ENCODE measurements at regions not wholly inside any gene's neighbourhood (a gene's known extent, or its start where the extent isn't known, plus 50 kb on each side); places are given as distances from the start of the nearest gene placed in this dataset.
A peak's percentile ranks its signal among the peaks of the same experiment; 100 is the strongest.

DNA sequence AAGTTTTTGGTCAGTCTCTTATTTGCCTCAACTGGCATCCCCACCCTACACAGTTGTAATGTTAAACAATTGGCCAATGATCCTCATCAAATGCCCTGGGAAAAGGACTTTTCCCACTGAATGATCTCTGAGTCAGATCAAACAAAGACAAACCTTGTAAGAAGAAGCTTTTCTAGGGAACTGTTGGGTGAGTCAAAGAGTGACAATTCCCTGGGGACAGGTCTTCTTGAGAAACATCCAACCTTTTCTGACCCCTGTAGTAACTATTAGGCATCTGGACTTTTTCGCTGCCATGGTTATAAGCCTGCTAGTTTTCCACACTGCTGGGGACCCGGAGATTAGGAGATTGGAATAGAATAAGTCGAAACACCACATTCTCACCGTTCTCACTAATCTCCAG is 789.8 kb upstream of the API5 start:
- Histone ChIP-seq H3K4me3 (ENCODE audit: low read depth, low read length) (no peak overlapping the region), H3K9ac (ENCODE audit: low read length) (no peak overlapping the region), H3K36me3 (ENCODE audit: control insufficient read depth in 1 of 2, insufficient read depth in 2 of 2, low read length in 2 of 2) (no peaks in the 10 kb centered on the region), H2BK12ac (ENCODE audit: low read length) (no peak overlapping the region), H2BK5ac (ENCODE audit: low read depth, low read length, poor library complexity) (no peak overlapping the region), H3K14ac (ENCODE audit: low read length) (no peak overlapping the region), H2AK5ac (ENCODE audit: low read length) (no peak overlapping the region), H3K23ac (ENCODE audit: low read length) (no peak overlapping the region), H4K12ac (ENCODE audit: low read depth, low read length) (no peak overlapping the region), H3K4me1 (ENCODE audit: control insufficient read depth in 1 of 2, insufficient read depth in 2 of 2, low read length in 2 of 2) (no peaks in the 10 kb centered on the region), H3K27ac (ENCODE audit: low read depth, low read length) (no peak overlapping the region), H2AFZ (ENCODE audit: insufficient read depth, low read length, poor library complexity) (no peak overlapping the region), H3K79me2 (ENCODE audit: control insufficient read depth, insufficient read depth, low read length, poor library complexity) (no peaks in the 10 kb centered on the region), H3K4ac (ENCODE audit: low read depth, low read length) (no peak overlapping the region), H2BK120ac (ENCODE audit: insufficient read depth, low read length, poor library complexity) (no peak overlapping the region), H4K8ac (ENCODE audit: low read depth, low read length) (no peak overlapping the region), H3K4me2 (ENCODE audit: low read length) (no peak overlapping the region), H3K18ac (ENCODE audit: low read length) (no peak overlapping the region), H3K9me3 (ENCODE audit: insufficient read depth, low read depth, low read length) (no peaks in the 10 kb centered on the region), H3K79me1 (ENCODE audit: low read length) (no peaks in the 10 kb centered on the region), H4K91ac (ENCODE audit: low read depth, low read length) (no peak overlapping the region), H3K27me3 (ENCODE audit: insufficient read depth, low read length) (no peaks in the 10 kb centered on the region)
- no CpG with 5 or more reads among the region's 4 CpGs for WGBS (ENCODE audit: extremely low coverage, insufficient coverage, insufficient read length)
- DNase-seq, result peak in 1 of 2 donors; percentile 3

DNA sequence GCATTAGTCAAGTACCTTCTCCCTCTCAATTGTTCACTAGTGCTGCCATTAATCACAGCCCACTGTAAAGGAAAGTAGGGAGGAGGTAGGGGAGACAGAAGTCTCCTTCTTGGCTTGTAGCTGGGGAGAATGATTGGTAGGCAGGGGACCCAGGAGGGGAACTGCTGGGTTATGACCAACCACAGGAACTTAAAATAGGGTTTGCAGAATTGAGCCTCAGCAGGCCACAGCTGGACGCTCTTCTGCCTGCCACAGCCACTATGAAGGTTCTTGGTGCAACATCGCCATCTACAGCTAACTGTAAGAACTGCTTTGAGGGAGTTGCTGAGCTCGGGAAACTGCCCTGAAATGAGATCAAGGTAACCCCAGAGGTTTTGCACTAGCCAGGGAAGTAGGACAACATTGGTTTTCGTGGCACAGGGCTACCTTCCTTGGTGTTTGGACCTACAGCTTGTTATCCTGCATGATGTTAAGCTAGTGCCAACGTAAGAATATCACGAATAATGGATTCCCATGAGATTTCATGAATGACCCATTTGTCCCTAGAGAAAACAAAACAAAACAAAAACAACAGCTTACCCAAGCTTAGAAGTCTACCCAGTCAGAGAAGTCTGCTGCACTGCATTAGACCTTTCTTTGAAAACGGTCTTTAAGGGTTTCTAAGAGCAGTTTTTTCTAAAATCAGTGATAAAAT is 787.1 kb upstream of the API5 start:
- no CpG with 5 or more reads among the region's 7 CpGs for WGBS (ENCODE audit: extremely low coverage, insufficient coverage, insufficient read length)
- Histone ChIP-seq H4K8ac (ENCODE audit: low read depth, low read length) (no peak overlapping the region), H3K14ac (ENCODE audit: low read length) (no peak overlapping the region)

DNA sequence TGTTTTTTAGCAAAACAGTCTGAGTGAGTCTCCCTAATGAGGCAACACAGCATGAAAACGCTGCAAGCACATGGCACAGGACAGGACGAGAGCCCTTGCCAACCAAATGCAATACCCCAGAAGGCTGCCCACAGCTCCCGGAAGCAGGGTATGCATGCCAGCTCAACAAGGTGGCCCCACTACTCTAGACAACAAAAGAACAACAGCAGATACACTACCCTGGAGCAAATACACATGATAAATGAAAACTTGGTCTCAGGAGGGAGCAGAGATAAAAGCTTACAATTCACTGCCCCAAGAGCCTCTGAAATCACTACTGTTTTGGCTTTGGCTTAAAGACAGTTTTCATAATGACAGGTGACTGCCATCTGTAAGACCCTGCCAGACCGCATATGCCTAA is 785.4 kb upstream of the API5 start:
- DNase-seq, result no peak
- no peaks in the 10 kb centered on the region for H3K79me1 ChIP-seq (ENCODE audit: low read length)
- H3K18ac ChIP-seq (ENCODE audit: low read length), result no peak overlapping the region
- H4K8ac ChIP-seq (ENCODE audit: low read depth, low read length), result no peak overlapping the region
- no peak overlapping the region for H3K14ac ChIP-seq (ENCODE audit: low read length)
- H3K4ac ChIP-seq (ENCODE audit: low read depth, low read length), result no peak overlapping the region
- no peak overlapping the region for H2AK5ac ChIP-seq (ENCODE audit: low read length)
- no peak overlapping the region for H4K91ac ChIP-seq (ENCODE audit: low read depth, low read length)
- H4K12ac ChIP-seq (ENCODE audit: low read depth, low read length), result no peak overlapping the region
- H3K4me1 ChIP-seq (ENCODE audit: control insufficient read depth in 1 of 2, insufficient read depth in 2 of 2, low read length in 2 of 2), result no peaks in the 10 kb centered on the region
- H3K27me3 ChIP-seq (ENCODE audit: insufficient read depth, low read length), result no peaks in the 10 kb centered on the region
- no peak overlapping the region for H3K4me2 ChIP-seq (ENCODE audit: low read length)
- H2BK5ac ChIP-seq (ENCODE audit: low read depth, low read length, poor library complexity), result no peak overlapping the region
- H3K36me3 ChIP-seq (ENCODE audit: control insufficient read depth in 1 of 2, insufficient read depth in 2 of 2, low read length in 2 of 2), result no peaks in the 10 kb centered on the region
- H2BK12ac ChIP-seq (ENCODE audit: low read length), result no peak overlapping the region
- no peak overlapping the region for H2AFZ ChIP-seq (ENCODE audit: insufficient read depth, low read length, poor library complexity)
- H3K9ac ChIP-seq (ENCODE audit: low read length), result no peak overlapping the region
- no peak overlapping the region for H2BK120ac ChIP-seq (ENCODE audit: insufficient read depth, low read length, poor library complexity)
- no peak overlapping the region for H3K27ac ChIP-seq (ENCODE audit: low read depth, low read length)
- no peak overlapping the region for H3K23ac ChIP-seq (ENCODE audit: low read length)
- H3K4me3 ChIP-seq (ENCODE audit: low read depth, low read length), result no peak overlapping the region
- no CpG with 5 or more reads among the region's 4 CpGs for WGBS (ENCODE audit: extremely low coverage, insufficient coverage, insufficient read length)
- H3K79me2 ChIP-seq (ENCODE audit: control insufficient read depth, insufficient read depth, low read length, poor library complexity), result no peaks in the 10 kb centered on the region
- no peaks in the 10 kb centered on the region for H3K9me3 ChIP-seq (ENCODE audit: insufficient read depth, low read depth, low read length)

More for the DNA sequence above, 787.1 kb upstream of the API5 start:
- H4K91ac ChIP-seq (ENCODE audit: low read depth, low read length), result no peak overlapping the region
- H3K4ac ChIP-seq (ENCODE audit: low read depth, low read length), result no peak overlapping the region
- no peak overlapping the region for H2AK5ac ChIP-seq (ENCODE audit: low read length)
- no peak overlapping the region for H2BK12ac ChIP-seq (ENCODE audit: low read length)
- DNase-seq, result peak; percentile 9 to 74
- no peaks in the 10 kb centered on the region for H3K79me2 ChIP-seq (ENCODE audit: control insufficient read depth, insufficient read depth, low read length, poor library complexity)
- no peak overlapping the region for H3K18ac ChIP-seq (ENCODE audit: low read length)
- no peak overlapping the region for H2BK120ac ChIP-seq (ENCODE audit: insufficient read depth, low read length, poor library complexity)
- H3K4me3 ChIP-seq (ENCODE audit: low read depth, low read length), result no peak overlapping the region
- H2BK5ac ChIP-seq (ENCODE audit: low read depth, low read length, poor library complexity), result no peak overlapping the region
- no peak overlapping the region for H4K12ac ChIP-seq (ENCODE audit: low read depth, low read length)
- H3K23ac ChIP-seq (ENCODE audit: low read length), result no peak overlapping the region
- H3K4me1 ChIP-seq (ENCODE audit: control insufficient read depth in 1 of 2, insufficient read depth in 2 of 2, low read length in 2 of 2), result no peaks in the 10 kb centered on the region
- no peaks in the 10 kb centered on the region for H3K79me1 ChIP-seq (ENCODE audit: low read length)
- H3K4me2 ChIP-seq (ENCODE audit: low read length), result no peak overlapping the region
- H2AFZ ChIP-seq (ENCODE audit: insufficient read depth, low read length, poor library complexity), result no peak overlapping the region
- no peaks in the 10 kb centered on the region for H3K36me3 ChIP-seq (ENCODE audit: control insufficient read depth in 1 of 2, insufficient read depth in 2 of 2, low read length in 2 of 2)
- H3K27me3 ChIP-seq (ENCODE audit: insufficient read depth, low read length), result no peaks in the 10 kb centered on the region
- H3K9me3 ChIP-seq (ENCODE audit: insufficient read depth, low read depth, low read length), result no peaks in the 10 kb centered on the region
- H3K9ac ChIP-seq (ENCODE audit: low read length), result no peak overlapping the region
- no peak overlapping the region for H3K27ac ChIP-seq (ENCODE audit: low read depth, low read length)

DNA sequence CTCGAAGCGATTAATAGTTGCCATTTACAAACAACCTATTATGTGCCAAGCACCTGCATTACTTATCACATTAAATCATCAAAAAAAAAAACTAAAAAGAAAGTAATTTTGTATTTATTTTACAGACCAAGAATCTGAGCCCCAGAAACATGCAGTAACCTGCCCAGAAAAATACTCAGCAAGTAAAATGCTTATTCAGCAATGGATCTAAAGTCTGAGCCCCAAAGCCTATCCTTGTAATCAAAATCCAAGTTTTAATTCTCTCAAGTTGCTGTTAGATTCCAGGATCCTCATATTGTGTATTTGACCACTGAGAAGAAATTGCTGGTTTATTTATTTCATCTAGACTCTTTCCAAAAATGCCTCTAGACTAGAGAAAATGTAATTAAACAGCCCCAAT is 783.3 kb upstream of the API5 start:
- no peak overlapping the region for H2AFZ ChIP-seq (ENCODE audit: insufficient read depth, low read length, poor library complexity)
- H3K36me3 ChIP-seq (ENCODE audit: control insufficient read depth in 1 of 2, insufficient read depth in 2 of 2, low read length in 2 of 2), result no peaks in the 10 kb centered on the region
- H3K23ac ChIP-seq (ENCODE audit: low read length), result no peak overlapping the region
- no peak for DNase-seq
- H3K4ac ChIP-seq (ENCODE audit: low read depth, low read length), result no peak overlapping the region
- H2BK12ac ChIP-seq (ENCODE audit: low read length), result no peak overlapping the region
- no peak overlapping the region for H4K91ac ChIP-seq (ENCODE audit: low read depth, low read length)
- H3K18ac ChIP-seq (ENCODE audit: low read length), result no peak overlapping the region
- H3K79me1 ChIP-seq (ENCODE audit: low read length), result no peaks in the 10 kb centered on the region
- no peak overlapping the region for H2BK5ac ChIP-seq (ENCODE audit: low read depth, low read length, poor library complexity)
- H3K27ac ChIP-seq (ENCODE audit: low read depth, low read length), result no peak overlapping the region
- H3K27me3 ChIP-seq (ENCODE audit: insufficient read depth, low read length), result no peaks in the 10 kb centered on the region
- no peak overlapping the region for H4K12ac ChIP-seq (ENCODE audit: low read depth, low read length)
- H3K4me2 ChIP-seq (ENCODE audit: low read length), result no peak overlapping the region
- no peak overlapping the region for H2AK5ac ChIP-seq (ENCODE audit: low read length)
- no peak overlapping the region for H3K4me3 ChIP-seq (ENCODE audit: low read depth, low read length)
- H3K9ac ChIP-seq (ENCODE audit: low read length), result no peak overlapping the region
- no peaks in the 10 kb centered on the region for H3K9me3 ChIP-seq (ENCODE audit: insufficient read depth, low read depth, low read length)
- no peak overlapping the region for H3K14ac ChIP-seq (ENCODE audit: low read length)
- no peak overlapping the region for H4K8ac ChIP-seq (ENCODE audit: low read depth, low read length)
- H3K4me1 ChIP-seq (ENCODE audit: control insufficient read depth in 1 of 2, insufficient read depth in 2 of 2, low read length in 2 of 2), result no peaks in the 10 kb centered on the region
- no peak overlapping the region for H2BK120ac ChIP-seq (ENCODE audit: insufficient read depth, low read length, poor library complexity)
- H3K79me2 ChIP-seq (ENCODE audit: control insufficient read depth, insufficient read depth, low read length, poor library complexity), result no peaks in the 10 kb centered on the region
- WGBS (ENCODE audit: extremely low coverage, insufficient coverage, insufficient read length), result no CpG with 5 or more reads among the region's 2 CpGs
